GM12873 (cell line): ENCODE measurements at regions not wholly inside any gene's neighbourhood (a gene's known extent, or its start where the extent isn't known, plus 50 kb on each side); places are given as distances from the start of the nearest gene placed in this dataset.

Source experiments
- TF ChIP-seq, protein P1 (sequence below): IDR thresholded peaks from 2 replicates; pipeline ENCODE4 v1.5.1; 2012; ENCODE audit warnings: low read depth, mild to moderate bottlenecking, moderate library complexity, low read length, control low read depth; ENCODE audit not compliant: insufficient read depth; ENCODE audit errors: missing control alignments

- TF ChIP-seq, protein P1, sequence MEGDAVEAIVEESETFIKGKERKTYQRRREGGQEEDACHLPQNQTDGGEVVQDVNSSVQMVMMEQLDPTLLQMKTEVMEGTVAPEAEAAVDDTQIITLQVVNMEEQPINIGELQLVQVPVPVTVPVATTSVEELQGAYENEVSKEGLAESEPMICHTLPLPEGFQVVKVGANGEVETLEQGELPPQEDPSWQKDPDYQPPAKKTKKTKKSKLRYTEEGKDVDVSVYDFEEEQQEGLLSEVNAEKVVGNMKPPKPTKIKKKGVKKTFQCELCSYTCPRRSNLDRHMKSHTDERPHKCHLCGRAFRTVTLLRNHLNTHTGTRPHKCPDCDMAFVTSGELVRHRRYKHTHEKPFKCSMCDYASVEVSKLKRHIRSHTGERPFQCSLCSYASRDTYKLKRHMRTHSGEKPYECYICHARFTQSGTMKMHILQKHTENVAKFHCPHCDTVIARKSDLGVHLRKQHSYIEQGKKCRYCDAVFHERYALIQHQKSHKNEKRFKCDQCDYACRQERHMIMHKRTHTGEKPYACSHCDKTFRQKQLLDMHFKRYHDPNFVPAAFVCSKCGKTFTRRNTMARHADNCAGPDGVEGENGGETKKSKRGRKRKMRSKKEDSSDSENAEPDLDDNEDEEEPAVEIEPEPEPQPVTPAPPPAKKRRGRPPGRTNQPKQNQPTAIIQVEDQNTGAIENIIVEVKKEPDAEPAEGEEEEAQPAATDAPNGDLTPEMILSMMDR, result no peak
These were observed 1304.2 kb upstream of the ADGRL4 start for GRCh38 chr1:80310703-80311245.

GRCh38 chr1:80305466-80305865, 1298.9 kb upstream of the ADGRL4 start:
- TF ChIP-seq, protein P1, result no peak

GRCh38 chr1:80293818-80294217, 1287.3 kb upstream of the ADGRL4 start:
- TF ChIP-seq, protein P1, result no peak

DNA sequence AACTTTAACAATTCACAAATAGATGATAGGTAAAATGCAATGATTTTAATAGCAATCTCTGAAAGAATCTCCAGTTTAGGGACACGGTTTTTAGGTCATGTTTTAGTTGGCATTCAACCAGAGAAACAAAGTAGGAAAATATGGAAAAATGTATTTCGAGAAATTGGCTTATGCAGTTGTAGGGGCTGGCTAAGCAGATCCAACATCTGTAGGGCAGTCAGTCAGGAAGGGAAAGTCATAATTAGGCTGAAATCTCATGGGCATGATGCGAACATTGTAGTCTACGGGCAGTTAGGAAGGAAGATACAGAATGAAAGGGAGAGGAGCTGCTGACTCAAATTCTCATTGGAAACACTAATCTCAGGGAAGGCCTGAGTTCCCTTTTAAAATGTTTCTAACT, 1276.0 kb upstream of the ADGRL4 start:
- TF ChIP-seq, protein P1, result no peak

- TF ChIP-seq, protein P1, result no peak
These were observed 1272.4 kb upstream of the ADGRL4 start for GRCh38 chr1:80278936-80279335.

DNA sequence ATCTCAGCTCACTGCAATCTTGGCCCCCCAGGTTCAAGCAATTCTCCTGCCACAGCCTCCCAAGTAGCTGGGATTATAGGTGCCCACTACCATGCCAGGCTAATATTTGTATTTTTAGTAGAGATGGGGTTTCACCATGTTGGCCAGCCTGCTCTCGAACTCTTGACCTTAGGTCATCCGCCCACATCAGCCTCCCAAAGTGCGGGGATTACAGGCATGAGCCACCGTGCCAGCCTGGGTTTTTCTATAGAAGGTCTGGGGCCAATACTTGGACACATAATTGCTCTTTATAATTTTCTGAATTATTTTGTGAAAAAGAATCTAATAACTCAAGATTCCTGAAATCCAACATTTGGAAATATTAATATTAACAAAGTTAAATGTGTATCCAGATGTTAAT, 1267.7 kb upstream of the ADGRL4 start:
- TF ChIP-seq, protein P1, result no peak

DNA sequence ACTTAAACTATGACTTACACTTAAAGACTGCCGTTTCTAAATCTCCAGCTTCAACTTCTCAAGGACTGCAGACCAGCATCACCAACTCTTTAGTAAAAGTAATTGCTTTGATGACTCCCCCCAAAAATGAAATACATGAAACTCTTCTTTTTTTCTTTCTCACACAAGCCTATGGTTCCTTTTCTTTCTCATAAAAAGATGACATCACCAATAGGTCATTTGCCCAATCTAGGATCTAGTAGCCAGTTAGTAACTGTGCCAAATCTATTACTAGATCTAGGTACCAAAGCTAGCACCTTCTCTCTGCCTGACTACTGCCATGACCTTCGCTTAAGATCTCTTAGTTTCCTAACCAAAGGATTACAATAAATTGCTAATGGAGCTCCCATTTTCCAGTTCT, 1266.0 kb upstream of the ADGRL4 start:
- TF ChIP-seq, protein P1, result no peak
